GM23338 (cell line): ENCODE measurements at regions not wholly inside any gene's neighbourhood (a gene's known extent, or its start where the extent isn't known, plus 50 kb on each side); places are given as distances from the start of the nearest gene placed in this dataset.
"Not testable (repeated sequence)": the region's sequence is repeated elsewhere in the genome, so short reads cannot be mapped to it uniquely, and the experiment has no call there.

ENCODE experiments used
- ATAC-seq: fragments of 200-7000 bp; cut with Tn5 transposase; 3 replicates; pipeline ENCODE4 v1.9.1; 2020
- DNase-seq: peaks from one replicate; pipeline ENCODE4 v3.0.0-alpha.2; 2015; ENCODE audit warnings: low spot score
- H2AFZ ChIP-seq: fragments of 200-600 bp; sonication (generic); 2 replicates; pipeline ENCODE4 v1.8.0; 2016; ENCODE audit warnings: antibody characterized with exemption, mild to moderate bottlenecking, moderate library complexity
- H3F3A ChIP-seq: fragments of 200-600 bp; sonication (generic); replicated peaks from 2 replicates; pipeline ENCODE4 v1.8.0; 2017; ENCODE audit warnings: antibody characterized with exemption, mixed run types, low read depth
- H3K27ac ChIP-seq: fragments of 200-600 bp; sonication (generic); 2 replicates; pipeline ENCODE4 v1.6.1; 2016; ENCODE audit warnings: low read depth
- H3K27me3 ChIP-seq: fragments of 200-600 bp; sonication (generic); 2 replicates; pipeline ENCODE4 v1.8.0; 2016; ENCODE audit warnings: mild to moderate bottlenecking, mixed run types, moderate library complexity; ENCODE audit not compliant: insufficient read depth
- H3K36me3 ChIP-seq: fragments of 200-600 bp; sonication (generic); 2 replicates; pipeline ENCODE4 v1.8.0; 2016; ENCODE audit warnings: mild to moderate bottlenecking; ENCODE audit not compliant: insufficient read depth
- H3K4me1 ChIP-seq: fragments of 200-600 bp; sonication (generic); 2 replicates; pipeline ENCODE4 v1.8.0; 2016; ENCODE audit warnings: mild to moderate bottlenecking, moderate library complexity; ENCODE audit not compliant: insufficient read depth
- H3K4me2 ChIP-seq: fragments of 200-600 bp; sonication (generic); 2 replicates; pipeline ENCODE4 v1.7.1; 2017; ENCODE audit warnings: mixed run types
- H3K4me3 ChIP-seq: fragments of 200-600 bp; sonication (generic); 2 replicates; pipeline ENCODE4 v1.6.1; 2016; ENCODE audit warnings: mixed run types
- H3K79me2 ChIP-seq: fragments of 200-600 bp; sonication (generic); replicated peaks from 2 replicates; pipeline ENCODE4 v1.8.0; 2017; ENCODE audit warnings: mild to moderate bottlenecking; ENCODE audit not compliant: insufficient read depth
- H3K9me2 ChIP-seq: fragments of 200-600 bp; sonication (generic); 2 replicates; pipeline ENCODE4 v1.8.0; 2017; ENCODE audit not compliant: insufficient read depth
- H4K20me1 ChIP-seq: fragments of 200-600 bp; sonication (generic); replicated peaks from 2 replicates; pipeline ENCODE4 v1.8.0; 2017; ENCODE audit warnings: mild to moderate bottlenecking; ENCODE audit not compliant: insufficient read depth
- H3K27ac Mint-ChIP-seq: 2 replicates; pipeline ENCODE4 v1.8.0; 2020; ENCODE audit warnings: inconsistent platforms, mild to moderate bottlenecking, moderate library complexity, mixed read lengths
- H3K27me3 Mint-ChIP-seq: 3 replicates; pipeline ENCODE4 v1.8.0; 2022; ENCODE audit warnings: low read depth, mild to moderate bottlenecking, moderate library complexity, mixed read lengths, inconsistent platforms; ENCODE audit not compliant: insufficient read depth, poor library complexity
- H3K36me3 Mint-ChIP-seq: 3 replicates; pipeline ENCODE4 v1.8.0; 2021; ENCODE audit warnings: low read depth, mild to moderate bottlenecking, inconsistent platforms, moderate library complexity, mixed read lengths
- H3K4me1 Mint-ChIP-seq: 3 replicates; pipeline ENCODE4 v1.8.0; 2020; ENCODE audit warnings: mild to moderate bottlenecking, inconsistent platforms, mixed read lengths
- H3K4me3 Mint-ChIP-seq: 3 replicates; pipeline ENCODE4 v1.8.0; 2021; ENCODE audit warnings: moderate library complexity, mild to moderate bottlenecking, inconsistent platforms, mixed read lengths
- H3K9me3 Mint-ChIP-seq: 3 replicates; pipeline ENCODE4 v1.8.0; 2020; ENCODE audit warnings: moderate library complexity, mild to moderate bottlenecking, inconsistent platforms, mixed read lengths
- CTCF ChIP-seq, 2 experiments: fragments of 200-600 bp in 1 of 2; sonication (generic) in 1 of 2; conservative IDR thresholded peaks; 2 replicates each; pipeline versions ENCODE4 v1.5.1 to v1.6.1; 2016 to 2017; ENCODE audit warnings: antibody characterized with exemption in 2 of 2, low read depth in 2 of 2, mild to moderate bottlenecking in 2 of 2, moderate library complexity in 1 of 2
- ZNF331 ChIP-seq: fragments of 250-450 bp; sonication (Bioruptor Pico); IDR thresholded peaks from 2 replicates; pipeline ENCODE4 v1.5.0; 2020; ENCODE audit warnings: low read depth, mild to moderate bottlenecking, moderate library complexity

- Histone ChIP-seq H3K4me3 (peak overlapping the region; percentile 68), H3K4me1 (peaks cover 21% of the 10 kb centered on the region), H3K36me3 (peaks cover 9% of the 10 kb centered on the region), H2AFZ (peak overlapping the region; percentile 0; the same call in 1 of the 2 replicates), H3K27ac (peak overlapping the region; percentile 88), H3F3A (no peaks in the 10 kb centered on the region), H3K27me3 (peaks cover 3% of the 10 kb centered on the region; the same call in 1 of the 2 replicates), H4K20me1 (peaks cover 30% of the 10 kb centered on the region), H3K79me2 (peaks cover 50% of the 10 kb centered on the region), H3K4me2 (peak overlapping the region; percentile 83), H3K9me2 (no peaks in the 10 kb centered on the region)
- peaks cover 19% of the 10 kb centered on the region for H3K27me3 Mint-ChIP-seq
- peak overlapping the region; percentile 96 for H3K4me3 Mint-ChIP-seq
- H3K27ac Mint-ChIP-seq, result peak overlapping the region; percentile 99
- peaks cover 41% of the 10 kb centered on the region for H3K36me3 Mint-ChIP-seq
- TF ChIP-seq ZNF331, result no peak
- peaks cover 18% of the 10 kb centered on the region for H3K9me3 Mint-ChIP-seq
- ATAC-seq (peak; percentile 68), DNase-seq (peak; percentile 74)
- peaks cover 27% of the 10 kb centered on the region for H3K4me1 Mint-ChIP-seq
Observed at GRCh38 chr17:45584092-45585036, 93.8 kb upstream of the PLEKHM1 start.

GRCh38 chr17:45585037-45585733 is 94.7 kb upstream of the PLEKHM1 start:
- H3K27ac Mint-ChIP-seq, result not testable (repeated sequence)

GRCh38 chr17:45585794-45586650 is 95.5 kb upstream of the PLEKHM1 start:
- H3F3A ChIP-seq, H3K27ac Mint-ChIP-seq, H3K9me2 ChIP-seq, H3K36me3 ChIP-seq, H2AFZ ChIP-seq, H3K27ac ChIP-seq, H3K27me3 ChIP-seq: not testable (repeated sequence)
- Mint-ChIP-seq H3K27me3 (peaks cover 21% of the 10 kb centered on the region), H3K4me1 (peaks cover 15% of the 10 kb centered on the region), H3K9me3 (peaks cover 18% of the 10 kb centered on the region), H3K4me3 (peak overlapping the region; percentile 70), H3K36me3 (peaks cover 51% of the 10 kb centered on the region)
- Histone ChIP-seq H3K79me2 (peaks cover 34% of the 10 kb centered on the region), H4K20me1 (peaks cover 19% of the 10 kb centered on the region), H3K4me3 (peak overlapping the region; percentile 53), H3K4me2 (peak overlapping the region; percentile 78; the same call in 1 of the 2 replicates), H3K4me1 (peaks cover 12% of the 10 kb centered on the region)
- peak; percentile 53 for DNase-seq
- ATAC-seq, result peak; percentile 41

More at GRCh38 chr17:45585037-45585733, 94.7 kb upstream of the PLEKHM1 start:
- H3F3A ChIP-seq, H2AFZ ChIP-seq, H3K27me3 ChIP-seq, H3K27ac ChIP-seq, H3K4me2 ChIP-seq, H3K36me3 ChIP-seq, H3K9me2 ChIP-seq: not testable (repeated sequence)
- H3K27me3 Mint-ChIP-seq, result peaks cover 19% of the 10 kb centered on the region
- DNase-seq (peak; percentile 88), ATAC-seq (peak; percentile 71)
- peaks cover 18% of the 10 kb centered on the region for H3K9me3 Mint-ChIP-seq
- H4K20me1 ChIP-seq, result peaks cover 21% of the 10 kb centered on the region
- H3K4me1 Mint-ChIP-seq, result peaks cover 19% of the 10 kb centered on the region
- H3K4me3 ChIP-seq, result peak overlapping the region; percentile 68
- peak in 1 of 2 experiments; percentile 35; a peak in 2 of 4 replicates for TF ChIP-seq CTCF (conservative IDR thresholded peaks at IDR 0.05; ENCODE audit: low read depth in 2 of 2)
- peaks cover 42% of the 10 kb centered on the region for H3K79me2 ChIP-seq
- H3K4me3 Mint-ChIP-seq, result peak overlapping the region; percentile 96; the same call in 2 of the 3 replicates
- H3K36me3 Mint-ChIP-seq, result peaks cover 49% of the 10 kb centered on the region
- H3K4me1 ChIP-seq, result peaks cover 13% of the 10 kb centered on the region

- not testable (repeated sequence) for H3K9me2 ChIP-seq, H3K27ac ChIP-seq, H3K27me3 ChIP-seq, H2AFZ ChIP-seq, ATAC-seq, DNase-seq, H3K4me3 ChIP-seq, H3K4me3 Mint-ChIP-seq, H3F3A ChIP-seq, H3K4me2 ChIP-seq, H3K27ac Mint-ChIP-seq, H3K36me3 ChIP-seq
- peaks cover 13% of the 10 kb centered on the region for H4K20me1 ChIP-seq
- Mint-ChIP-seq H3K36me3 (peaks cover 50% of the 10 kb centered on the region), H3K27me3 (peaks cover 21% of the 10 kb centered on the region), H3K9me3 (peaks cover 18% of the 10 kb centered on the region), H3K4me1 (peaks cover 14% of the 10 kb centered on the region)
- H3K4me1 ChIP-seq, result peaks cover 12% of the 10 kb centered on the region
- peaks cover 28% of the 10 kb centered on the region for H3K79me2 ChIP-seq
Observed at GRCh38 chr17:45586651-45586934, 96.1 kb upstream of the PLEKHM1 start.
